OCI-LY1 (cell line): ENCODE measurements at regions not wholly inside any gene's neighbourhood (a gene's known extent, or its start where the extent isn't known, plus 50 kb on each side); places are given as distances from the start of the nearest gene placed in this dataset.

Experiments
- H2AFZ ChIP-seq: fragments of 200-600 bp; sonication (generic), shearing (Covaris generic); 2 replicates; pipeline ENCODE4 v1.6.0; 2014; ENCODE audit warnings: antibody characterized with exemption, mild to moderate bottlenecking, low read length
- H3F3A ChIP-seq: fragments of 200-600 bp; sonication (generic), shearing (Covaris generic); 2 replicates; pipeline ENCODE4 v1.6.0; 2014; ENCODE audit warnings: mild to moderate bottlenecking, antibody characterized with exemption, low read length, moderate library complexity; ENCODE audit not compliant: insufficient read depth
- H3K27ac ChIP-seq: fragments of 200-600 bp; sonication (generic); 2 replicates; pipeline ENCODE4 v1.5.1; 2014; ENCODE audit warnings: low read length, mixed run types, mild to moderate bottlenecking, low read depth; ENCODE audit not compliant: poor library complexity, severe bottlenecking
- H3K27me3 ChIP-seq: fragments of 200-600 bp; sonication (generic); 2 replicates; pipeline ENCODE4 v1.6.0; 2014; ENCODE audit warnings: antibody characterized with exemption, mild to moderate bottlenecking, low read length, moderate library complexity; ENCODE audit not compliant: insufficient read depth
- H3K36me3 ChIP-seq: fragments of 200-600 bp; sonication (generic); 2 replicates; pipeline ENCODE4 v1.6.1; 2014; ENCODE audit warnings: mild to moderate bottlenecking, antibody characterized with exemption, low read length, moderate library complexity, mixed read lengths; ENCODE audit not compliant: insufficient read depth
- H3K4me1 ChIP-seq: fragments of 200-600 bp; sonication (generic); 2 replicates; pipeline ENCODE4 v1.5.1; 2014; ENCODE audit warnings: mild to moderate bottlenecking, low read length, moderate library complexity; ENCODE audit not compliant: insufficient read depth, severe bottlenecking
- H3K4me2 ChIP-seq: fragments of 200-600 bp; sonication (generic), shearing (Covaris generic); 2 replicates; pipeline ENCODE4 v1.6.1; 2014; ENCODE audit warnings: low read length
- H3K4me3 ChIP-seq: fragments of 200-600 bp; sonication (generic); 2 replicates; pipeline ENCODE4 v1.5.1; 2014; ENCODE audit warnings: low read length, low read depth, mild to moderate bottlenecking, mixed read lengths; ENCODE audit not compliant: poor library complexity, severe bottlenecking
- H3K79me2 ChIP-seq: fragments of 200-600 bp; shearing (Covaris generic); 2 replicates; pipeline ENCODE4 v1.6.1; 2016; ENCODE audit warnings: mixed run types, low read length, mixed read lengths; ENCODE audit not compliant: insufficient read depth
- H3K9ac ChIP-seq: fragments of 200-600 bp; sonication (generic), shearing (Covaris generic); 2 replicates; pipeline ENCODE4 v1.6.1; 2014; ENCODE audit warnings: mild to moderate bottlenecking, low read length, mixed read lengths
- H3K9me2 ChIP-seq: fragments of 200-600 bp; sonication (generic), shearing (Covaris generic); 2 replicates; pipeline ENCODE4 v1.6.1; 2014; ENCODE audit warnings: low read depth, mild to moderate bottlenecking, low read length, mixed read lengths
- H3K9me3 ChIP-seq: fragments of 200-600 bp; shearing (Covaris generic); 2 replicates; pipeline ENCODE4 v1.6.1; 2014; ENCODE audit warnings: low read length, mixed read lengths
- H4K20me1 ChIP-seq: fragments of 200-600 bp; sonication (generic), shearing (Covaris generic); 2 replicates; pipeline ENCODE4 v1.6.0; 2016; ENCODE audit warnings: mild to moderate bottlenecking, low read length; ENCODE audit not compliant: insufficient read depth
- EZH2 ChIP-seq: fragments of 200-600 bp; sonication (generic), shearing (Covaris generic); IDR thresholded peaks from 2 replicates; pipeline ENCODE4 v1.8.0; 2017; ENCODE audit warnings: borderline replicate concordance, mixed run types, mild to moderate bottlenecking, antibody characterized with exemption, low read length, moderate library complexity, mixed read lengths
- TF ChIP-seq, protein P1 (sequence below): fragments of 200-600 bp; sonication (generic), shearing (Covaris generic); IDR thresholded peaks from 2 replicates; pipeline ENCODE4 v1.5.1; 2017; ENCODE audit warnings: mild to moderate bottlenecking, antibody characterized with exemption, low read length, moderate library complexity, mixed read lengths

- Histone ChIP-seq H3K27ac (no peak overlapping the region), H3K9me2 (no peaks in the 10 kb centered on the region), H3K4me2 (no peak overlapping the region), H3K36me3 (no peaks in the 10 kb centered on the region), H4K20me1 (no peaks in the 10 kb centered on the region), H3K4me3 (no peak overlapping the region), H3K9me3 (no peaks in the 10 kb centered on the region), H3K79me2 (no peaks in the 10 kb centered on the region), H3K4me1 (no peaks in the 10 kb centered on the region), H3K27me3 (no peaks in the 10 kb centered on the region), H2AFZ (no peak overlapping the region), H3K9ac (no peak overlapping the region), H3F3A (no peaks in the 10 kb centered on the region)
- TF ChIP-seq, protein P1, sequence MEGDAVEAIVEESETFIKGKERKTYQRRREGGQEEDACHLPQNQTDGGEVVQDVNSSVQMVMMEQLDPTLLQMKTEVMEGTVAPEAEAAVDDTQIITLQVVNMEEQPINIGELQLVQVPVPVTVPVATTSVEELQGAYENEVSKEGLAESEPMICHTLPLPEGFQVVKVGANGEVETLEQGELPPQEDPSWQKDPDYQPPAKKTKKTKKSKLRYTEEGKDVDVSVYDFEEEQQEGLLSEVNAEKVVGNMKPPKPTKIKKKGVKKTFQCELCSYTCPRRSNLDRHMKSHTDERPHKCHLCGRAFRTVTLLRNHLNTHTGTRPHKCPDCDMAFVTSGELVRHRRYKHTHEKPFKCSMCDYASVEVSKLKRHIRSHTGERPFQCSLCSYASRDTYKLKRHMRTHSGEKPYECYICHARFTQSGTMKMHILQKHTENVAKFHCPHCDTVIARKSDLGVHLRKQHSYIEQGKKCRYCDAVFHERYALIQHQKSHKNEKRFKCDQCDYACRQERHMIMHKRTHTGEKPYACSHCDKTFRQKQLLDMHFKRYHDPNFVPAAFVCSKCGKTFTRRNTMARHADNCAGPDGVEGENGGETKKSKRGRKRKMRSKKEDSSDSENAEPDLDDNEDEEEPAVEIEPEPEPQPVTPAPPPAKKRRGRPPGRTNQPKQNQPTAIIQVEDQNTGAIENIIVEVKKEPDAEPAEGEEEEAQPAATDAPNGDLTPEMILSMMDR = no peak
- TF ChIP-seq EZH2 = no peak
These were observed 482.5 kb downstream of the STK39 start for GRCh38 chr2:167764772-167765341.

DNA sequence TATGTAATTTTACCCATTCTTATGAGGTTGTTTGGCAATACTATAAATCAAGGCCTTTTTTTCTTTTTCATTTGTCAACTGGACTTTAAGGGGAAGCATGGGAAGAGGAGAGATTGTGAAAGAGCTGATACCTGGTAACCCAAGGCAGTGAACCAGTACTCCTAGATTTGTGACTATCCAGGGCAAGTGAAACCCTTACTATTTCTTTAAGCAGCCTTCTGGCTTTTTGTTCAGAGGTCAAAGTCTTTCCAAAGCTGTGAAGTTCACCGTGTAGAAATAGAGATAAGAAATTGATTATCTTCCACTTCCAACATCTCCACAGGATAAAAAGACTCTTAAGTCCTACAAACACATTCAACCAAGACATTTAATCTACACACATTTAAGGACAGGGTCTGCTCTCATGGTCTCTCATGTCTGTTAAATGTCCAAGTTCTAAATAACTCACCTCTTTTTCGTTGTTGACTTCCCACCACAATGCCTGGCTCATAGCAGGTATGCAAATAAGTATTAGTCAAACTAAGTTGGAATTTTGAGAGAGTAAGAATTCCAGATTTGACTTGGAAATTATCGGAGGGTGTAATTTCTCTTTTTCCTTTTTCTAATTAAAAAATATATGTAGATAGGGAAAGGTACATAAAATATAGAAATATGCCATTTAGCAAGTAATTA lies 485.8 kb downstream of the STK39 start:
- no peaks in the 10 kb centered on the region for H3K9me2 ChIP-seq
- no peaks in the 10 kb centered on the region for H3F3A ChIP-seq
- no peaks in the 10 kb centered on the region for H3K79me2 ChIP-seq
- no peak overlapping the region for H3K4me2 ChIP-seq
- no peaks in the 10 kb centered on the region for H4K20me1 ChIP-seq
- H3K27ac ChIP-seq = no peak overlapping the region
- no peak overlapping the region for H3K4me3 ChIP-seq
- no peaks in the 10 kb centered on the region for H3K36me3 ChIP-seq
- no peak overlapping the region for H2AFZ ChIP-seq
- no peak overlapping the region for H3K9ac ChIP-seq
- H3K4me1 ChIP-seq = no peaks in the 10 kb centered on the region
- TF ChIP-seq, protein P1 = no peak
- TF ChIP-seq EZH2 = no peak
- H3K27me3 ChIP-seq = no peaks in the 10 kb centered on the region
- H3K9me3 ChIP-seq = no peaks in the 10 kb centered on the region

- Histone ChIP-seq H3K27me3 (no peaks in the 10 kb centered on the region), H3K4me2 (no peak overlapping the region), H3K4me1 (no peaks in the 10 kb centered on the region), H3K36me3 (no peaks in the 10 kb centered on the region), H3K4me3 (no peak overlapping the region), H3K9me2 (no peaks in the 10 kb centered on the region), H2AFZ (no peak overlapping the region), H3K27ac (no peak overlapping the region), H3K9me3 (no peaks in the 10 kb centered on the region), H4K20me1 (no peaks in the 10 kb centered on the region), H3K9ac (no peak overlapping the region), H3F3A (no peaks in the 10 kb centered on the region), H3K79me2 (no peaks in the 10 kb centered on the region)
- TF ChIP-seq EZH2 = no peak
- TF ChIP-seq, protein P1 = no peak
These were observed 487.9 kb downstream of the STK39 start for GRCh38 chr2:167759531-167759930.
